RWPE1 (cell line): ENCODE measurements at regions not wholly inside any gene's neighbourhood (a gene's known extent, or its start where the extent isn't known, plus 50 kb on each side); places are given as distances from the start of the nearest gene placed in this dataset.

Experiments
- CTCF ChIA-PET: fragments of 350-600 bp; sonication (Branson Sonifier 250); formaldehyde crosslinking; extraction: SDS; loops from one replicate; lab custom pipeline; 2021; lab: Yijun Ruan, JAX
- POLR2A ChIA-PET: fragments of 400-600 bp; formaldehyde crosslinking; extraction: SDS; loops from one replicate; lab custom pipeline; 2020; ENCODE audit warnings: antibody characterized with exemption; ENCODE audit not compliant: low non-redundant PET; lab: Yijun Ruan, JAX
- DNase-seq: peaks from one replicate; pipeline ENCODE4 v3.0.0; 2012; ENCODE audit warnings: low spot score
- H3K27ac ChIP-seq: fragments of 450-650 bp; 2 replicates; pipeline ENCODE4 v1.5.1; 2017
- TF ChIP-seq, protein P1 (sequence below): fragments of 450-650 bp; conservative IDR thresholded peaks from 2 replicates; pipeline ENCODE4 v1.5.1; 2017; ENCODE audit warnings: low read depth, mild to moderate bottlenecking

DNA sequence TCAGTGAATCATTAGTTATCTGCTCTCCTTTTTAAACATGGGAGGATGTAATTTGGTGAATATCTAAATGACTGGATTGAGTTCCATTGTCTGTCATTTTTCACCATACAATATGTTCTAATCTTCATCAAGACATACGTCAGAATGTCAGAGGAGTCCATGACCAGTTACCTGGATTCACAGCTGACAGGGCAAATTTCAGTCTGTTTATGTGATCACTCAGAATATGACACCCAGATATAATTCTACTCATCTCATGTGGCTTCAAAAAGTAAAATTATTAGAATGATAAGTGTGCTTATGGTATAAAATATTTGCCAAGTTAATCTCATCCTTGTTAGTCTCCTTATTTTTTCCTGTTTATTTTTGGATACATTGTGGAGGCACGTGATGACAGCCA lies 150.2 kb downstream of the CDC14C start:
- no peak for DNase-seq
- ChIA-PET POLR2A (no interaction called here), CTCF (no interaction called here)
- TF ChIP-seq, protein P1, sequence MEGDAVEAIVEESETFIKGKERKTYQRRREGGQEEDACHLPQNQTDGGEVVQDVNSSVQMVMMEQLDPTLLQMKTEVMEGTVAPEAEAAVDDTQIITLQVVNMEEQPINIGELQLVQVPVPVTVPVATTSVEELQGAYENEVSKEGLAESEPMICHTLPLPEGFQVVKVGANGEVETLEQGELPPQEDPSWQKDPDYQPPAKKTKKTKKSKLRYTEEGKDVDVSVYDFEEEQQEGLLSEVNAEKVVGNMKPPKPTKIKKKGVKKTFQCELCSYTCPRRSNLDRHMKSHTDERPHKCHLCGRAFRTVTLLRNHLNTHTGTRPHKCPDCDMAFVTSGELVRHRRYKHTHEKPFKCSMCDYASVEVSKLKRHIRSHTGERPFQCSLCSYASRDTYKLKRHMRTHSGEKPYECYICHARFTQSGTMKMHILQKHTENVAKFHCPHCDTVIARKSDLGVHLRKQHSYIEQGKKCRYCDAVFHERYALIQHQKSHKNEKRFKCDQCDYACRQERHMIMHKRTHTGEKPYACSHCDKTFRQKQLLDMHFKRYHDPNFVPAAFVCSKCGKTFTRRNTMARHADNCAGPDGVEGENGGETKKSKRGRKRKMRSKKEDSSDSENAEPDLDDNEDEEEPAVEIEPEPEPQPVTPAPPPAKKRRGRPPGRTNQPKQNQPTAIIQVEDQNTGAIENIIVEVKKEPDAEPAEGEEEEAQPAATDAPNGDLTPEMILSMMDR, result no peak
- no peak overlapping the region for H3K27ac ChIP-seq

DNA sequence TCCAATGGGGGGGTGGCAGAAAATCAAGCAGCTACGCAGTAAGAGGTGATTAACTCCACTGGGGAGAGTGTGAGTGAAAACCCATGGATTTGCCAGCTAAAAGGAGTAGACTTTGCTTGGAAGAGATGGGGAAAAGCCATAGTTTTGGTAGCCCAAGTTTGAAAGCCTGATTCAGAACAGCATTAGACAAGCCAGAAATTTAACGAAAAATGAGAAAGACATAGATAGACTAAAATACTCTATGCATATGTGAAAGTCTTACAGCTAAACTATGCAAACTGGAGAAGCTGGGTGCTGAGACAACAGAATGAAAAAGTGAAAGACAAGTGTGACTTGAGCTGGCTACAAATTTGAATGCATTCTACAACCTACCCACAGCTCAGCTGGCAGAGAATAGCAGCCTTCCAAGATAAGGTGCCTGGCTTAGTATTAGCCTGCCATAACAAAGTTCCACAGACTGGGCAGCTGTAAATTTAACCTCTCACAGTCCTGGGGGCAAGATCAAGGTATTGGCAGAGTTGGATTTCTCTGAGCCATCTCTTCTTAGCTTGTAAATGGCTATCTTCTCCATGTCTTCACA lies 156.6 kb downstream of the CDC14C start:
- TF ChIP-seq, protein P1, result no peak
- POLR2A ChIA-PET, result no interaction called here
- no peak overlapping the region for H3K27ac ChIP-seq
- no peak for DNase-seq
- CTCF ChIA-PET, result no interaction called here

DNA sequence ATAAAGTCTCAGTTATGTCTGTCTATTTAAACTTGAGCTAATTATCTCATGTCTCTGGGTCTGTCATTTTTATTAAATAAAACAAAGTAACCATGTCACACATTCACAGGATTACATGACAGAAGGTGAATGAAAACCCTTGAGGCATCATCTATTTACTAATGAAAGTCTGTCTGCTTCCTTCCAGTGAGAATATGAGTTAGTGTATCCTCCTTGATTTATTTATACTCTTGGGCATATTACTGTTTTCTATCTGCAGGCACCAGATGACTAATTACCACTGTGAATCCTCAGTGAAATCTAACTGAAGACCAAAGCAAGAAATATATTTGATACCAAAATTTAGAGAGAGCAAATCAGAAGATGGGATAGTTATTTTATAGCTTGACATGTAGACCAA lies 163.7 kb downstream of the CDC14C start:
- no peak overlapping the region for H3K27ac ChIP-seq
- no peak for DNase-seq
- CTCF ChIA-PET, result no interaction called here
- TF ChIP-seq, protein P1, result no peak
- POLR2A ChIA-PET, result no interaction called here

DNA sequence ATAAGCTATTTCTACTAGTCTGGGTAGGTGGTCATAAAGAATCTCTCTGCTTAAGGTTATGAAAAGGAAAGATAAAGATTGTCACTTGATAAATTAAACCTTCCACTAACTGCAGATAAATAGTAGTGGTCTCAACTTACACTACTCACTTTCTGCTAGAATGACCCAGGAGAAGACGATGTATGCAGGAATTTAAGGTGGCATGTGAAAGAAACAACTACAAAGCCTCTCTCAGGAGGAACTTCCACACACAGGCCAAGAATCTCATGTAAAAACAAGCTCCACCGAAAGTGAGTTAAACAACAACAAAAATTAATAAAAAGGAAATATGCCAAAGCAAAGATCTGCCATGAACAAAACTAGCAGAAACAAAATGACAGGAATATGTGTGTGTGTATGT lies 165.4 kb downstream of the CDC14C start:
- POLR2A ChIA-PET, result no interaction called here

GRCh38 chr7:49091089-49091488 lies 166.7 kb downstream of the CDC14C start:
- ChIA-PET POLR2A (no interaction called here), CTCF (no interaction called here)
- TF ChIP-seq, protein P1, result no peak
- DNase-seq, result no peak
- no peak overlapping the region for H3K27ac ChIP-seq

More for the DNA sequence above, 165.4 kb downstream of the CDC14C start:
- TF ChIP-seq, protein P1, result no peak
- DNase-seq, result no peak
- CTCF ChIA-PET, result no interaction called here
- no peak overlapping the region for H3K27ac ChIP-seq

DNA sequence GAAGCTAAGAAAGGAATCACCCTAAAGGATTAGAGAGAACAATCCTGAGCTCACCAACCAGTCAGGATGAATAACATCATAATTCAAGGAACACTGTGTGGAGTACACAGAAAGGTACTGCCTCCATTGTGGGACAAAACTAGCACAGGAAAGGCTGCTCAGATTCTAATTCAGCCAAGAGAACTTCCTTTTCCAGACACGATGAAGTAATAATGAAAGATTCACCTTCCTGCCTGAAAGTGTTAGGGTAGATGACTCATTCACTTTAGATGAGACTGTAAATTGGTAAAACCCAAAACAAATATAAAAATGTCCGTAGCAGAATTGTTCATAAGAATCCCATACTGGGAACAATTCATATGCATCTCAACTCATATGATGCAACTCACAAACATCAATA lies 167.2 kb downstream of the CDC14C start:
- ChIA-PET POLR2A (no interaction called here), CTCF (no interaction called here)
- H3K27ac ChIP-seq, result no peak overlapping the region
- TF ChIP-seq, protein P1, result no peak
- DNase-seq, result no peak
